ENCODE measurements at regions not wholly inside any gene's neighbourhood (a gene's known extent, or its start where the extent isn't known, plus 50 kb on each side); places are given as distances from the start of the nearest gene placed in this dataset.
A peak's percentile ranks its signal among the peaks of the same experiment; 100 is the strongest.

DNA sequence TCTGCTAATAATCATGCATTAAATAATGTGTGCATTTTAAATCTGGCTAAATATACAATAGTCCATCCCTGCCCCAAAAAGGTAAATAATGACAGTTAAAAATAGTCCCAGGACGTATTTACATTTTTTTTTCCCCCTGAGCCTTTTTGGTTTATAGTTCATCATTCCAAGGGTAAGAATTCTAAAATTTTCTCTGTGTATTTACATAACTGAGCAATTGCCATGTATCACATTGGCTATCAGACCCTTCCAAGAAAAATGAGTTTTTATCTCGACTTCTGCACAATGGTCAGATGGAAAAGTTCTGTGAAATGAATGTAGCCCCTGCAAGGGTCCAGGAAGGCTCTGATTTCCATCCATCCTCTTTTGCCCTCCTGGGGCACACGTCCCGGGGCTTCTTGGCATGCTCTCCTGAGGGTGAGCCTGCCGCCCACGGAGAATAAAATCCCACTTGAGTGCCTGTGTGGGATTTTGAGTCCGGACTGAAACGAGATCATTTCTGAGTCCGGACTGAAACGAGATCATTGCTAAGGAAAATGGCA is 94.1 kb upstream of the ANO1 start:
- TF ChIP-seq EZH2phosphoT487 (IDR thresholded peaks at IDR 0.05; ENCODE audit: borderline replicate concordance): no peak
- TF ChIP-seq, protein P1, sequence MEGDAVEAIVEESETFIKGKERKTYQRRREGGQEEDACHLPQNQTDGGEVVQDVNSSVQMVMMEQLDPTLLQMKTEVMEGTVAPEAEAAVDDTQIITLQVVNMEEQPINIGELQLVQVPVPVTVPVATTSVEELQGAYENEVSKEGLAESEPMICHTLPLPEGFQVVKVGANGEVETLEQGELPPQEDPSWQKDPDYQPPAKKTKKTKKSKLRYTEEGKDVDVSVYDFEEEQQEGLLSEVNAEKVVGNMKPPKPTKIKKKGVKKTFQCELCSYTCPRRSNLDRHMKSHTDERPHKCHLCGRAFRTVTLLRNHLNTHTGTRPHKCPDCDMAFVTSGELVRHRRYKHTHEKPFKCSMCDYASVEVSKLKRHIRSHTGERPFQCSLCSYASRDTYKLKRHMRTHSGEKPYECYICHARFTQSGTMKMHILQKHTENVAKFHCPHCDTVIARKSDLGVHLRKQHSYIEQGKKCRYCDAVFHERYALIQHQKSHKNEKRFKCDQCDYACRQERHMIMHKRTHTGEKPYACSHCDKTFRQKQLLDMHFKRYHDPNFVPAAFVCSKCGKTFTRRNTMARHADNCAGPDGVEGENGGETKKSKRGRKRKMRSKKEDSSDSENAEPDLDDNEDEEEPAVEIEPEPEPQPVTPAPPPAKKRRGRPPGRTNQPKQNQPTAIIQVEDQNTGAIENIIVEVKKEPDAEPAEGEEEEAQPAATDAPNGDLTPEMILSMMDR (conservative IDR thresholded peaks at IDR 0.05; ENCODE audit: low read length): no peak
- no peaks in the 10 kb centered on the region for H3K36me3 ChIP-seq (ENCODE audit: insufficient read depth, low read length)
- peak overlapping the region; percentile 57 for H3K9ac ChIP-seq (ENCODE audit: low read depth, low read length, poor library complexity, severe bottlenecking)
- H3K79me2 ChIP-seq (ENCODE audit: insufficient read depth, low read length): no peaks in the 10 kb centered on the region
- peak overlapping the region; percentile 71 for H2AFZ ChIP-seq (ENCODE audit: low read length)
- no peaks in the 10 kb centered on the region for H4K20me1 ChIP-seq (ENCODE audit: insufficient read depth, low read length, poor library complexity, severe bottlenecking)
- no peaks in the 10 kb centered on the region for H3K9me3 ChIP-seq (ENCODE audit: insufficient read depth, low read depth, low read length)
- no peaks in the 10 kb centered on the region for H3K27me3 ChIP-seq (ENCODE audit: insufficient read depth, low read length, poor library complexity, severe bottlenecking)
- peaks cover 29% of the 10 kb centered on the region for H3K4me1 ChIP-seq (ENCODE audit: insufficient read depth, low read length, poor library complexity, severe bottlenecking)
- H3K4me2 ChIP-seq (ENCODE audit: low read depth, low read length, poor library complexity, severe bottlenecking): peak overlapping the region; percentile 69
- peak overlapping the region; percentile 51 for H3K4me3 ChIP-seq (ENCODE audit: low read length, poor library complexity, severe bottlenecking)
- H3K9me2 ChIP-seq (replicated peaks; ENCODE audit: low read depth, low read length): no peaks in the 10 kb centered on the region
- H3F3A ChIP-seq (ENCODE audit: low read depth): no peaks in the 10 kb centered on the region

DNA sequence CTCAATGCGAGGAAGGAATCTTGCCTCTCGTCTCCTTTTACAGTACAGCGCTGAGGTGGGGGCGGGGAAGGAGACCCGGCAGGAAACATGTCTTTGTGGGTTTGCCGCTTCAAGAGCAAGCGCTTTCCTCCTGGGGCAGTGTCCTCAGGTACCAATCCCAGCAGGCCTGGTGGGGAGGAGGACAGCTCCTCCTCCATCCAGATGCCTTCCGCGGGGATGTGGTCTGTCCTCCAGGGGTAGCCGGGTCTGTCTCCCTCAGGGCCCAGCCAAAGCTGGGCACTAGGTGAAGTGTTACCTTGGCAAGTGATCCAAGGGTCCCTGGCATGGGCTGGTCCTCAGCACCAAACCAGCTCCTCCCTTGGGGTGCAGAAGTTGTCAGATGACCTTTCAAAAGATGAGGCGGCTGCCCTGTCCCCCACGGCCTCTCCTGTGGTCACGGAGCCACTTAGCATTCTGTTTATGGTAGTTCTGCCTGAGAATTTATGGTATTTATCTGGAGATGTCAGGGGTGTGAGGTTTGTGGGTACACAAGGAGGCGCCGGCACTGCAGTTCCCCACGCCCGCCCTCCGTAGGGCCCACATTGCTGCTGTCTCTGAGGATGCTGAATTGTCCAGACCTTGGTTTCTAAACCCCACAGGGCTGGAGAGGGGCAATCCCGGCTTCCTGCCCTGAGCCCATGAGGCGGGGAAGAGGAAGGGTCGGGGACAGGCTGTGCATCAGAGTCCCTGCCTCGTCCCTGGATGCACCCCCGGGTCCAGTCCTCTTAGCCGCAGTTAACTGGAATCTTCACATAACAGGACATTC is 93.5 kb upstream of the ANO1 start:
- peak overlapping the region; percentile 71 for H2AFZ ChIP-seq (ENCODE audit: low read length)

DNA sequence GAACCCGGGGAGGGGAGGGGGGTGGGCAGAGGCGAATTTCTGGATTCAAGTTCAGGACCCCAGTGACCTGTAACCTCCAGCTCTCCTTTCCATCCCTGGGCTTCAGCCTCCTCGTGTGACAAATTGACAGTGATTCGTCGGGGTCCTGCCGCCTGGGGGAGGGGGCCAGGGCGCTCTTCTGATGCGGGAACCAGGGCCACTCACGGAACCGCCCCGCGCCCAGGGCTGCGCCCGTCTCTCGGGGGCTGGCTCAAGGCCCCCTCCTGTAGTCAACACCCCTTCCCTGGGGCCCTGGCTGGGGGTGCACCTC is 92.8 kb upstream of the ANO1 start:
- H3K27me3 ChIP-seq (ENCODE audit: insufficient read depth, low read length, poor library complexity, severe bottlenecking): no peaks in the 10 kb centered on the region
- no peak overlapping the region for H3K9ac ChIP-seq (ENCODE audit: low read depth, low read length, poor library complexity, severe bottlenecking)
- H3K36me3 ChIP-seq (ENCODE audit: insufficient read depth, low read length): no peaks in the 10 kb centered on the region
- TF ChIP-seq, protein P1 (conservative IDR thresholded peaks at IDR 0.05; ENCODE audit: low read length): no peak
- no peak for TF ChIP-seq EZH2phosphoT487 (IDR thresholded peaks at IDR 0.05; ENCODE audit: borderline replicate concordance)
- peaks cover 29% of the 10 kb centered on the region for H3K4me1 ChIP-seq (ENCODE audit: insufficient read depth, low read length, poor library complexity, severe bottlenecking)
- H4K20me1 ChIP-seq (ENCODE audit: insufficient read depth, low read length, poor library complexity, severe bottlenecking): no peaks in the 10 kb centered on the region
- H3K9me2 ChIP-seq (replicated peaks; ENCODE audit: low read depth, low read length): no peaks in the 10 kb centered on the region
- no peak overlapping the region for H2AFZ ChIP-seq (ENCODE audit: low read length)
- no peaks in the 10 kb centered on the region for H3K9me3 ChIP-seq (ENCODE audit: insufficient read depth, low read depth, low read length)
- H3F3A ChIP-seq (ENCODE audit: low read depth): no peaks in the 10 kb centered on the region
- no peaks in the 10 kb centered on the region for H3K79me2 ChIP-seq (ENCODE audit: insufficient read depth, low read length)
- H3K4me3 ChIP-seq (ENCODE audit: low read length, poor library complexity, severe bottlenecking): no peak overlapping the region
- H3K4me2 ChIP-seq (ENCODE audit: low read depth, low read length, poor library complexity, severe bottlenecking): no peak overlapping the region

More for the DNA sequence above, 93.5 kb upstream of the ANO1 start:
- Histone ChIP-seq H3K4me2 (ENCODE audit: low read depth, low read length, poor library complexity, severe bottlenecking) (peak overlapping the region; percentile 69), H3K4me1 (ENCODE audit: insufficient read depth, low read length, poor library complexity, severe bottlenecking) (peaks cover 29% of the 10 kb centered on the region), H3K9me2 (replicated peaks; ENCODE audit: low read depth, low read length) (no peaks in the 10 kb centered on the region), H3K4me3 (ENCODE audit: low read length, poor library complexity, severe bottlenecking) (peak overlapping the region; percentile 51), H3K36me3 (ENCODE audit: insufficient read depth, low read length) (no peaks in the 10 kb centered on the region), H4K20me1 (ENCODE audit: insufficient read depth, low read length, poor library complexity, severe bottlenecking) (no peaks in the 10 kb centered on the region), H3K9ac (ENCODE audit: low read depth, low read length, poor library complexity, severe bottlenecking) (peak overlapping the region; percentile 57), H3K79me2 (ENCODE audit: insufficient read depth, low read length) (no peaks in the 10 kb centered on the region), H3K27me3 (ENCODE audit: insufficient read depth, low read length, poor library complexity, severe bottlenecking) (no peaks in the 10 kb centered on the region), H3F3A (ENCODE audit: low read depth) (no peaks in the 10 kb centered on the region), H3K9me3 (ENCODE audit: insufficient read depth, low read depth, low read length) (no peaks in the 10 kb centered on the region)
- TF ChIP-seq, protein P1 (conservative IDR thresholded peaks at IDR 0.05; ENCODE audit: low read length): no peak; the same call in 1 of the 2 replicates
- TF ChIP-seq EZH2phosphoT487 (IDR thresholded peaks at IDR 0.05; ENCODE audit: borderline replicate concordance): no peak
